ENCODE measurements at regions not wholly inside any gene's neighbourhood (a gene's known extent, or its start where the extent isn't known, plus 50 kb on each side); places are given as distances from the start of the nearest gene placed in this dataset.
"Not testable (repeated sequence)": the region's sequence is repeated elsewhere in the genome, so short reads cannot be mapped to it uniquely, and the experiment has no call there.

DNA sequence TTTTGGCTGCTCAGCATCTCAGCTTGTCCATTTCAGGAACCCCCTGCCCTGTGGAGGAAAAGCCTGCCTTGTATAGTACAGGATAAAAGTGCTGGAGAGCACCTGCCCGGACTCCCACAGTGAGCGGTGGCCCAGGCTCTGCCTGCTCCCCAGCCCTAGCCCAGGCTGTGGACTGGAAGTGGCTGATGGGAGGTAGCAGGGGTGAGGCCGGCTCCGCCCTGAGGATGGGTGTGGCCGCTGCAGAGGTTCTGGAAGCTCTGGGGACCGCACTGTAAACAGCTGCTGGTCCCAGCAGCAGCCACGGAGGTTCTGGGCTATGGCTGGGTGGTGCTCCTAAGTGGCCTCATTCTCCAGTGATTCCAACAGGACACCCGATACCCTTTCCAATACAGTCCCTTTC, 56.6 kb upstream of the HELT start:
- H3K27me3 Mint-ChIP-seq: peaks cover 3% of the 10 kb centered on the region
- H3K4me1 Mint-ChIP-seq (ENCODE audit: low read depth): peaks cover 4% of the 10 kb centered on the region
- H3K36me3 Mint-ChIP-seq (ENCODE audit: low read depth): peaks cover 4% of the 10 kb centered on the region
- H3K9me3 Mint-ChIP-seq: peaks cover 4% of the 10 kb centered on the region
- H3K27ac Mint-ChIP-seq: no peak overlapping the region
- no peak overlapping the region for H3K4me3 Mint-ChIP-seq

DNA sequence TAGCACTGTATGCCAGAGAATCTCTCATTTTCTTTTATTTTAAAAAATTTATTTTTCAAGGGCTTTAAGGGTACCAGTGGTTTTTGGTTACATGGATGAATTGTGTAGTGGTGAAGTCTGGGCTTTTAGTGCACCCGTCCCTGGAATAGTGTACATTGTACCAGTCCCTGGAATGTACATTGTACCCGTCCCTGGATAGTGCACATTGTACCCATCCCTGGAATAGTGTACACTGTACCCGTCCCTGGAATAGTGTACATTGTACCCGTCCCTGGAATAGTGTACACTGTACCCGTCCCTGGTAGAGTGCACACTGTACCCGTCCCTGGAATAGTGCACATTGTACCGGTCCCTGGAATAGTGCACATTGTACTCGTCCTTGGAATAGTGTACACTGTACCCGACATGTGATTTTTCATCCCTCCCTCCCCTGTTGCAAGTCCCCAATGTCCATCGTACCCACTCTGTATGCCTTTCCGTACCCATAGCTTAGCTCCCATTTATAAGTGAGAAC, 56.1 kb upstream of the HELT start:
- H3K9me3 Mint-ChIP-seq: peaks cover 4% of the 10 kb centered on the region
- H3K27me3 Mint-ChIP-seq: peaks cover 3% of the 10 kb centered on the region
- no peak overlapping the region for H3K27ac Mint-ChIP-seq
- H3K36me3 Mint-ChIP-seq (ENCODE audit: low read depth): peaks cover 4% of the 10 kb centered on the region
- no peak overlapping the region for H3K4me3 Mint-ChIP-seq
- peaks cover 4% of the 10 kb centered on the region for H3K4me1 Mint-ChIP-seq (ENCODE audit: low read depth)

DNA sequence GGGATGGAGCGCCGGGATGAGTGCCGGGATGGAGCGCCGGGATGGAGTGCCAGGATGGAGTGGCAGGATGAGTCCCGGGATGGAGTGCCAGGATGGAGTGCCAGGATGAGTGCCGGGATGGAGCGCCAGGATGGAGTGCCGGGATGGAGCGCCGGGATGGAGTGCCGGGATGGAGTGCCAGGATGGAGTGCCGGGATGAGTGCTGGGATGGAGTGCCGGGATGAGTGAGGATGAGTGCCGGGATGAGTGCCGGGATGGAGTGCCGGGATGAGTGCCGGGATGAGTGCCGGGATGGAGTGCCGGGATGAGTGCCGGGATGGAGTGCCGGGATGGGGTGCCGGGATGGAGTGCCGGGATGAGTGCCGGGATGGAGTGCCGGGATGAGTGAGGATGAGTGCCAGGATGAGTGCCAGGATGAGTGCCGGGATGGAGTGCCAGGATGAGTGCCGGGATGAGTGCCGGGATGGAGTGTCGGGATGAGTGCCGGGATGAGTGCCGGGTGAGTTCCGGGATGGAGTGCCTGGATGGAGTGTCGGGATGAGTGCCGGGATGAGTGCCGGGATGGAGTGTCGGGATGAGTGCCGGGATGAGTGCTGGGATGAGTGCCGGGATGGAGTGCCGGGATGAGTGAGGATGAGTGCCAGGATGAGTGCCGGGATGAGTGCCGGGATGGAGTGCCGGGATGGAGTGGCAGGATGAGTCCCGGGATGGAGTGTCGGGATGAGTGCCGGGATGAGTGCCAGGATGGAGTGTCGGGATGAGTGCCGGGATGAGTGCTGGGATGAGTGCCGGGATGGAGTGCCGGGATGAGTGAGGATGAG, 52.9 kb upstream of the HELT start:
- not testable (repeated sequence) for H3K4me1 Mint-ChIP-seq (ENCODE audit: low read depth); H3K9me3 Mint-ChIP-seq; H3K36me3 Mint-ChIP-seq (ENCODE audit: low read depth); H3K27me3 Mint-ChIP-seq
- peak overlapping the region; percentile 77 for H3K4me3 Mint-ChIP-seq
- H3K27ac Mint-ChIP-seq: peak overlapping the region; percentile 98

DNA sequence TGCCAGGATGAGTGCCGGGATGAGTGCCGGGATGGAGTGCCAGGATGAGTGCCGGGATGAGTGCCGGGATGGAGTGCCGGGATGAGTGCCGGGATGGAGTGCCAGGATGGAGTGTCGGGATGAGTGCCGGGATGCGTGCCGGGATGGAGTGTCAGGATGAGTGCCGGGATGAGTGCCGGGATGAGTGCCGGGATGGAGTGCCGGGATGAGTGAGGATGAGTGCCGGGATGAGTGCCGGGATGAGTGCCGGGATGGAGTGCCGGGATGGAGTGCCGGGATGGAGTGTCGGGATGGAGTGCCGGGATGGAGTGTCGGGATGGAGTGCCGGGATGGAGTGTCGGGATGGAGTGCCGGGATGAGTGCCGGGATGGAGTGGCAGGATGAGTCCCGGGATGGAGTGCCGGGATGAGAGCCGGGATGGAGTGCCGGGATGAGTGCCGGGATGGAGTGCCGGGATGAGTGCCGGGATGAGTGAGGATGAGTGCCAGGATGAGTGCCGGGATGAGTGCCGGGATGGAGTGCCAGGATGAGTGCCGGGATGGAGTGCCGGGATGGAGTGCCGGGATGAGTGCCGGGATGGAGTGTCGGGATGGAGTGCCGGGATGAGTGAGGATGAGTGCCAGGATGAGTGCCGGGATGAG, 52.1 kb upstream of the HELT start:
- not testable (repeated sequence) for H3K9me3 Mint-ChIP-seq; H3K4me1 Mint-ChIP-seq (ENCODE audit: low read depth); H3K27me3 Mint-ChIP-seq; H3K4me3 Mint-ChIP-seq; H3K27ac Mint-ChIP-seq; H3K36me3 Mint-ChIP-seq (ENCODE audit: low read depth)

DNA sequence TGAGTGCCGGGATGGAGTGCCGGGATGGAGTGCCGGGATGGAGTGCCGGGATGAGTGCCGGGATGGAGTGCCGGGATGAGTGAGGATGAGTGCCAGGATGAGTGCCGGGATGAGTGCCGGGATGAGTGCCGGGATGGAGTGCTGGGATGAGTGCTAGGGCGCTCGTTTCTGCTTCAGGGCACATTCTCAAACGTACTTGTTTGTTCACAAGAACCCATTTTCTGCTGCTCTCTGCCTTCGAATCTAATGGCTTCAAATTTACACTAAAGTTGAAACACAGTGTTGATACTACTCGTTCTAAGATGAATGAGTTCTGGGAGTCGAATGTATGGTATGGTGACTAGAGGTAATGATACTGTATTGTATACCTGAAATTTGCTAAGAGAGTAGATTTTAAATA, 50.6 kb upstream of the HELT start:
- not testable (repeated sequence) for H3K36me3 Mint-ChIP-seq (ENCODE audit: low read depth); H3K4me1 Mint-ChIP-seq (ENCODE audit: low read depth); H3K27me3 Mint-ChIP-seq; H3K9me3 Mint-ChIP-seq
- H3K27ac Mint-ChIP-seq: peak overlapping the region; percentile 93
- H3K4me3 Mint-ChIP-seq: peak overlapping the region; percentile 62

DNA sequence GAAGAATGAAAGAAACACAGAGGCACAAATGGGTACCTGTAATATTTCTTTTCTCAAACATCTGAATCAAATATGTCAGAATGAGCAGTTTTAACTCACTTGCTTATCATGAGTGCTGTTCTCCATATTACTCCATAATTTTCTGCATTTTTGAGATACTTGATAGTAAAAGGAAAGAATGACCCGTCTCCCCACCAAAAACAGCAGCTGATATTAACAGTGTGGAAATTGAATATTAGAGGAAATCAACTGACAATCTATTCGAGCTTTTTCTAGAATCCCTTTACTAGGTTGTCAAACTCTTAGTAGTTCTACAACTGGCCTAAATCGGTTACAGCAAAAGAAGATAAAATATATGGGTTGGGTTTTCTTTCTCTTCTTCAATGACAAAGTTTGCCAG, 49.9 kb upstream of the HELT start:
- Mint-ChIP-seq H3K27ac (no peak overlapping the region), H3K9me3 (peaks cover 8% of the 10 kb centered on the region), H3K27me3 (peaks cover 6% of the 10 kb centered on the region), H3K36me3 (ENCODE audit: low read depth) (peaks cover 4% of the 10 kb centered on the region), H3K4me3 (no peak overlapping the region), H3K4me1 (ENCODE audit: low read depth) (peaks cover 9% of the 10 kb centered on the region)

Measured in stimulated activated naive CD8-positive, alpha-beta T cell treated with anti-CD3 and anti-CD28 coated beads, Interleukin-15, Interleukin-2, amounts not matched to agents 100 ng/mL and 50 ng/mL, for 24 hours (primary cell).